Osteoblast (primary cell): ENCODE measurements at regions not wholly inside any gene's neighbourhood (a gene's known extent, or its start where the extent isn't known, plus 50 kb on each side); places are given as distances from the start of the nearest gene placed in this dataset.

ENCODE experiments used
- DNase-seq: peaks from one replicate; pipeline ENCODE4 v3.0.0; 2011; ENCODE audit warnings: low spot score, mixed read lengths; ENCODE audit not compliant: insufficient read length; ENCODE audit errors: missing footprints
- H2AFZ ChIP-seq: 2 replicates; pipeline ENCODE4 v1.6.0; 2011; ENCODE audit warnings: mild to moderate bottlenecking, low read length
- H3K27ac ChIP-seq: 2 replicates; pipeline ENCODE4 v1.5.1; 2011; ENCODE audit warnings: mild to moderate bottlenecking, low read depth, low read length, moderate library complexity
- H3K27me3 ChIP-seq: 2 replicates; pipeline ENCODE4 v1.6.0; 2012; ENCODE audit warnings: mild to moderate bottlenecking, control low read depth, inconsistent platforms, low read length, moderate library complexity; ENCODE audit not compliant: insufficient read depth
- H3K36me3 ChIP-seq: 2 replicates; pipeline ENCODE4 v1.5.1; 2011; ENCODE audit warnings: mild to moderate bottlenecking, low read length, control low read depth, moderate library complexity; ENCODE audit not compliant: insufficient read depth
- H3K4me1 ChIP-seq: 2 replicates; pipeline ENCODE4 v1.5.1; 2011; ENCODE audit warnings: mild to moderate bottlenecking, low read length, control low read depth, moderate library complexity; ENCODE audit not compliant: insufficient read depth
- H3K4me2 ChIP-seq: 2 replicates; pipeline ENCODE4 v1.6.0; 2011; ENCODE audit warnings: mild to moderate bottlenecking, low read length; ENCODE audit not compliant: insufficient read depth
- H3K4me3 ChIP-seq: fragments of 200-600 bp; sonication (generic); 3 replicates; pipeline ENCODE4 v1.5.1; 2012; ENCODE audit warnings: mild to moderate bottlenecking, low read length, inconsistent platforms; ENCODE audit not compliant: insufficient read depth
- H3K79me2 ChIP-seq: 2 replicates; pipeline ENCODE4 v1.6.0; 2012; ENCODE audit warnings: mild to moderate bottlenecking, low read length, control low read depth, inconsistent platforms; ENCODE audit not compliant: insufficient read depth
- H3K9me3 ChIP-seq: 2 replicates; pipeline ENCODE4 v1.5.1; 2011; ENCODE audit warnings: low read depth, low read length, control low read depth
- H4K20me1 ChIP-seq: 2 replicates; pipeline ENCODE4 v1.6.0; 2012; ENCODE audit warnings: mild to moderate bottlenecking, low read length, control low read depth; ENCODE audit not compliant: insufficient read depth
- CTCF ChIP-seq: IDR thresholded peaks from 2 replicates; pipeline ENCODE4 v1.5.1; 2011; ENCODE audit warnings: mild to moderate bottlenecking, low read depth, low read length, moderate library complexity; ENCODE audit errors: extremely low read depth

- no peak for TF ChIP-seq CTCF
- H2AFZ ChIP-seq = no peak overlapping the region
- no peaks in the 10 kb centered on the region for H4K20me1 ChIP-seq
- no peaks in the 10 kb centered on the region for H3K9me3 ChIP-seq
- H3K4me3 ChIP-seq = no peak overlapping the region
- no peaks in the 10 kb centered on the region for H3K27me3 ChIP-seq
- no peaks in the 10 kb centered on the region for H3K79me2 ChIP-seq
- H3K4me1 ChIP-seq = no peaks in the 10 kb centered on the region
- no peak overlapping the region for H3K4me2 ChIP-seq
- H3K36me3 ChIP-seq = no peaks in the 10 kb centered on the region
- DNase-seq = no peak
- no peak overlapping the region for H3K27ac ChIP-seq
Observed at GRCh38 chr10:20644421-20644820, 252.7 kb downstream of the NEBL start.

- Histone ChIP-seq H3K9me3 (no peaks in the 10 kb centered on the region), H3K36me3 (no peaks in the 10 kb centered on the region), H3K27ac (no peak overlapping the region), H3K27me3 (no peaks in the 10 kb centered on the region), H3K79me2 (no peaks in the 10 kb centered on the region), H3K4me2 (no peak overlapping the region), H3K4me3 (no peak overlapping the region), H3K4me1 (no peaks in the 10 kb centered on the region), H2AFZ (no peak overlapping the region), H4K20me1 (no peaks in the 10 kb centered on the region)
- TF ChIP-seq CTCF = no peak
- no peak for DNase-seq
Observed at GRCh38 chr10:20641605-20642004, 255.5 kb downstream of the NEBL start.

GRCh38 chr10:20635570-20635969 is 261.5 kb downstream of the NEBL start:
- Histone ChIP-seq H3K27ac (no peak overlapping the region), H4K20me1 (no peaks in the 10 kb centered on the region), H3K27me3 (no peaks in the 10 kb centered on the region), H2AFZ (no peak overlapping the region), H3K9me3 (no peaks in the 10 kb centered on the region), H3K4me3 (no peak overlapping the region), H3K36me3 (no peaks in the 10 kb centered on the region), H3K79me2 (no peaks in the 10 kb centered on the region), H3K4me1 (no peaks in the 10 kb centered on the region), H3K4me2 (no peak overlapping the region)
- DNase-seq = no peak
- no peak for TF ChIP-seq CTCF

- no peak for DNase-seq
- Histone ChIP-seq H3K79me2 (no peaks in the 10 kb centered on the region), H3K36me3 (no peaks in the 10 kb centered on the region), H3K4me1 (no peaks in the 10 kb centered on the region), H2AFZ (no peak overlapping the region), H3K27me3 (no peaks in the 10 kb centered on the region), H3K4me3 (no peak overlapping the region), H4K20me1 (no peaks in the 10 kb centered on the region), H3K27ac (no peak overlapping the region), H3K9me3 (no peaks in the 10 kb centered on the region), H3K4me2 (no peak overlapping the region)
- TF ChIP-seq CTCF = no peak
Observed at GRCh38 chr10:20634839-20635238, 262.3 kb downstream of the NEBL start.
